ENCODE measurements at regions not wholly inside any gene's neighbourhood (a gene's known extent, or its start where the extent isn't known, plus 50 kb on each side); places are given as distances from the start of the nearest gene placed in this dataset.
A peak's percentile ranks its signal among the peaks of the same experiment; 100 is the strongest.
"Not testable (repeated sequence)": the region's sequence is repeated elsewhere in the genome, so short reads cannot be mapped to it uniquely, and the experiment has no call there.

DNA sequence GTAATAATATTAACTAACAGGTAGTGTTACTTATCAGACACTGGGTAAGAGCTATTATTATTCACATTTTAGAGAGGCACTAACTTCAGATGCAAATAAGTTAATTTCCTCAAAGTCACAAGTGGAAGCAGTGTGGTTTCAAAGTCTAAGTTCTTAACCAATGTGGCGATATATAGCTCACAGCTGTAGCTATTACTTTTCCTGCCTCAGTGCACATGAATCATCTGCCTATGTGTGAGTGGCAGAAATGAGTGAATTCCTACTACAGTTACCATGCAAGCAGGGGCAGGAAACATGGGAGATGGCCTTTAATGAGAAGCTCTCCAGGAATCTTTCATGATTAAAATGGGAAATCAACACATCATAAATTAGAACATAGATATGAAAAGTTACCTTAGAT lies 126.2 kb upstream of the EYA4 start:
- no peak for DNase-seq (ENCODE audit: low spot score)

DNA sequence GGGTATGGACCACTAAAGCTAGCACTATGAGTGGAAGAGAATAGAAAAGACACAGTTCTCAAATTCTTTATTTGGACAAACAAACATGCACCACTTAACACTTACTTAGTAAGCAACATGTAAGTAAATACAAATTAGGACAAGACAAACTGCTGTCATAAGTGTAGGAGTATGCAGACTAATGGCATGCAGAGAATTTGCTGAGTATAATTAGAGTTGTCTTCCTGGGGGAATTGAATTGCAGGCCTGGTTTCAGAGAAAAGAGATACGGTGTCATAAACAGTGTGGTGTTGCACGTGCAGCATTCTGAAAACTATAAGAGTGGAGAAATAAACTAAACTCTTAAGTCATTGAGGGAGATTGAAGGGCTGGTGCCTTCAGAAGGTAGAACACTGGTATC lies 125.2 kb upstream of the EYA4 start:
- DNase-seq (ENCODE audit: low spot score): no peak

DNA sequence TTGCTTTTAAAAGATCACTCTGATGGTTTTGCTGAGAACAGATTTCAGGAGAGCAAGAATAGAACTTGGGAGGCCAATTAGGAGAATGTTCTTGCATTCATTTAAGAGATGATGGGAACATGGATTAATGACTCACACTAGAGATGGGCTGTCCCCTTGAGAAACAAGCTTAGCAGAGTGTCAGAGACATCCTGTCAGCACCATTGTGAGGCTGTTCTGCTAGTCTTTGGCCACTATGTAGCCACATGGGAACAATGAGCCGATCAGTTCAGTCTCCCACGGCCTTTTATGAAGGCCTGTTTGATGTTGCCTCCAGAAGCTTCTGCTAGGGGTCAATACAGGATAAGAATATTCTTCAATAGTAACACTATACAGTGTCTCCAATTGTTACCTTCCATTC lies 113.0 kb upstream of the EYA4 start:
- no peak for DNase-seq (ENCODE audit: low spot score)

DNA sequence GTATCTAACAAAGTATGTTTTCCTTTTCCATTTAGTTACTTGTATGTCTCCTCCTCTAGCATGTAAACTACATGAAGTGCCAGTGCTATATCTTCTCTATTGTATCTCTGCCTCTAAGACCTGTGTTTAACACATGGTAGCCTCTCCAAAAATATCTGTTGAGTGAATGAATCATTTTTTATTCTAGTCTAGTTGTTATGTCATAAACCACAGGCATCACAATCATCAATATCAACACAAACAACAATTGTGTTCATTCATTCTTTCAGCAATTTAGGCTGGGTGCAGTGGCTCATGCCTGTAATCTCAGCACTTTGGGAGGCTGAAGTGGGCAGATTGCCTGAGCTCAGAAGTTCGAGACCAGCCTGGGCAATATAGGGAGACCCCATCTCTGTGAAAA lies 111.6 kb upstream of the EYA4 start:
- DNase-seq (ENCODE audit: low spot score): no peak

DNA sequence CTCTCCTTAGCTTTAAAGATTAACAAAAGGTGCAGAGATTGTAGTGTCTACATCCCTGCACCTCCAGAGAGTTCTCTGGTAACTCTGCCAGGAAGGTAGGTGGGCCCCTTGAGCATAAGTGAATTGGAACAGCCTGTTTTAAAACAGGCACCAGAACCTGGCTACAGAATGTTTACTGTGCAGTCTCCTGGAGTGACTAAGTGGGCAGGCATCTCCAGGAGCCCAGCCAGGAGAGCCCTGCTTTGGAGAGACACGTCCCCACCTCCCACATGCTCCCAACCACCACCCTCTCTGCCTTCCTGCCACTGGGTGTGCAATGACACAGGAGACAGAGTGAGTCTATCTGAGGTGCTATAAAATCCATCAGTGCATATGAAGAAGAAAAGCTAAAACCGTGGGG lies 110.3 kb upstream of the EYA4 start:
- DNase-seq (ENCODE audit: low spot score): peak; percentile 6

DNA sequence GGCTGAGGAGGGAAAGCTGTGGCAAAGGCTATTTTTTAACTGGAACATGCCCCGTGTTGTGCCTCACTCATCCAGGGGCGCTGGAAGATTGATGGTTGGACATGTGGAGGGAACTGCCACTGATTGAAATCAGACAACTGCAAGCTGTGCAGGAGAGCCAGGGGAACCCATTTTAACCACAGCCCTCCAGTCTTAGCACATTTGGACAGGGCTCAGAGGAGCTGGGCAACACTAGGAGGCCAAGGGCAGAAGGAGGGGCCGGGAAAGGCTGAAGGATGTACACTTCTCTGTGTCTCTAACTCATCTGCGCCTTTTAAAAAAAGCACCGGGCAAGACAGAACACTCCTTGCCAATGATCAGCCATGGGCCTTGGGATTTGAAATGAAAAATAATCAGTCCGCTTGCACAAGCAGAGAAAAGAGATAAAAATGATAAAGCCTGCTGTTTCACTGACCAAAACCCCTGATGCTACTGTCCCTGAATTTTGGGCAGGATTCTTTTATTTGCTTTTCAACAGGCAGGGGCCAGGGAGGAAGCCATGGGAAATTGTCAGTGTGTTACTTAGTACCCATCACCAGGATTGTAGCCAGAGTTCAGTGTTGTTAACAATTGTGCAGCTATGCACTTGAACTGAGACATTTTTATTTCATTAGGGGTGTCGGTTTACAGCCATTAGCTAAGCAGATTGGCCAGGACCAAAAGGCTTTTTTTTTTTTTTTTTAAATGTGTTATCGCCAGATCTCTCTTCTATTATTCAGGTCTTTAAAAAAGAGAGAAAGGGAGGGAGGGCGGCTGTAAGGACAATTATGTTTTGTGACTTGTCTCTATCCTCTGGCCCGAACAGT lies 109.3 kb upstream of the EYA4 start:
- DNase-seq (ENCODE audit: low spot score): no peak

DNA sequence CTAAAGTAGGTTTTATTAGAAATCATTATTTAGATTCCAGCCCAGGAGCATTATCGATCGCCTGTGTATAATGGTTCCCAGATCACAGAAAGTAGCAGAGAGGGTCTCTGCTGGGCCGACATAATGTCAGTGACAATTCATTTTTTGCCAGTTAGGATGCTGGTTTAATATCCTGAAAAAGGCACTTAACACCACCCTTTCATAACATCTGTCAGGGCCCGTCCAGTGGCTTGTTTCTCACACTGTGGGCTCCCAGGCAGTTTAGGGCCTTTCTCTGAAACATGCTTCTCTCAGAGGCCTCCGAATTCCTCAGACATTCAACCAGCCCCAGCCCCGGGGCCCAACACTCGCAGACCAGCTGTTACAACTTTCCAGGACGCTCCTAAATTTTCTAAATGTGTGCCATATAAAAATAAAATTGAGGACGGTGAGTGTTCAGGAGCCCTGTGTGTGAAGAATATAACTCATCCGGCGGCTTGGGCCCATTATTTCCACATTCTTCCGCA lies 108.6 kb upstream of the EYA4 start:
- no peak for DNase-seq (ENCODE audit: low spot score)

DNA sequence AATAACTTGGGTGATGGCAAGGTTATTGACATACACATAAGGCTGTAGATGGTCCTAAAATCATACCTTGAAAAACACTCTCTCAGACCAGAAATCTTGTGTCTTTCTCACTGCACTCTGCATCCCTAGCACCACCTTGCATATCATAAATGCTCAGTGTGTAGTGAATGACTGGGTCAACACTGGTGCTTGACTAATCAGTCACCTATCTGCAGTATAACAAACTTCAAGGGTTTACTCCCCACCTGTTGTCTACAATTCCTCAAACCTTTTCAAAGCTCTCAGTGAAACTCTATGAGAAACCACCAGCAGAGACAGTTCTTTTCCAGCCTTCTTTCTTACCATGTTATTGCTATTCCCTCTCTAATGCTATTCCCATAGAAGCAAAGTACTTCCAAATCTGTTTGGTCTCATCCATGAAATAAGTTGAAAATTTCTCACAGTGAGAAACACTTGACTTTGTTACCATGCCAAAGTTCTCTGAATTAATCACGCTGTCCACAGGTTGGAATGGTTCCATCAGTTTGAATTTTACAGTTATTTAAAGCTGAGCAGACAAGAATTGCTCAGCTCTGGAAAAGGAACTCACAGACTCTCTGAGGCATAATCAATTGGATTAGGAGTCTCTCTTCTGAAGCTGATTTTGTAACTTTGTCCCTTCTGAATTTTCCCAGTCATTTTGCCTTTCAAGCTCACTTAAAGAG lies 104.8 kb upstream of the EYA4 start:
- DNase-seq (ENCODE audit: low spot score): no peak

DNA sequence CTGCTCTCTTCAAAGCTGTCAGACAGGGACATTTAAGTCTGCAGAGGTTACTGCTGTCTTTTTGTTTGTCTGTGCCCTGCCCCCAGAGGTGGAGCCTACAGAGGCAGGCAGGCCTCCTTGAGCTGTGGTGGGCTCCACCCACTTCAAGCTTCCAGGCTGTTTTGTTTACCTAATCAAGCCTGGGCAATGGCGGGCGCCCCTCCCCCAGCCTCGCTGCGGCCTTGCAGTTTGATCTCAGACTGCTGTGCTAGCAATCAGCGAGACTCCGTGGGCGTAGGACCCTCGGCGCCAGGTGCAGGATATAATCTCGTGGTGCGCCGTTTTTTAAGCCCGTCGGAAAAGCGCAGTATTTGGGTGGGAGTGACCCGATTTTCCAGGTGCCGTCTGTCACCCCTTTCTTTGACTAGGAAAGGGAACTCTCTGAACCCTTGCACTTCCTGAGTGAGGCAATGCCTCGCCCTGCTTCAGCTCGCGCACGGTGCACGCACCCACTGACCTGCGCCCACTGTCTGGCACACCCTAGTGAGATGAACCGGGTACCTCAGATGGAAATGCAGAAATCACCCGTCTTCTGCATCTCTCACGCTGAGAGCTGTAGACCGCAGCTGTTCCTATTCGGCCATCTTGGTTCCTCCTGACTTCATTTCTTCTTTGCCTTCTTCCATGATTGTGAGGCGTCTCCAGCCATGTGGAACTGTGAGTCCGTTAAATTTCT lies 93.5 kb upstream of the EYA4 start:
- DNase-seq (ENCODE audit: low spot score): not testable (repeated sequence)

DNA sequence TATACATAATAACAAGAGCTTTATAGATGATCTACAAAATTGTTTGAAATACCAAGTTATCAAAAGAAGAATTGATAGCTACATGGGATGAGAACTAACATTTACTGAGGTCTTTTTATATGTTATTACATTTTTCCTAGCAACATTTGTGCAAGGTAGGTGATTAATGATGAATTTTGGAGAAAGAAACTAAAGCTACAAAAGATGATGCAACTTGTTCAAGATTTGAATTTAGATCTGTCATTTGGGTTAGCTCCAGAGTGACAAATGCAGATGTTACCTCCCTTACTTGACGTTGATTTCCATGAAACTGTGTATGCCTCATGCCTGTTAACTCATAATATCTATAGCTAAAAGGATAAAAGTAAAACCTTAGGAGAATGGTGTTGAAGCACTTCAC lies 84.5 kb upstream of the EYA4 start:
- DNase-seq (ENCODE audit: low spot score): no peak

DNA sequence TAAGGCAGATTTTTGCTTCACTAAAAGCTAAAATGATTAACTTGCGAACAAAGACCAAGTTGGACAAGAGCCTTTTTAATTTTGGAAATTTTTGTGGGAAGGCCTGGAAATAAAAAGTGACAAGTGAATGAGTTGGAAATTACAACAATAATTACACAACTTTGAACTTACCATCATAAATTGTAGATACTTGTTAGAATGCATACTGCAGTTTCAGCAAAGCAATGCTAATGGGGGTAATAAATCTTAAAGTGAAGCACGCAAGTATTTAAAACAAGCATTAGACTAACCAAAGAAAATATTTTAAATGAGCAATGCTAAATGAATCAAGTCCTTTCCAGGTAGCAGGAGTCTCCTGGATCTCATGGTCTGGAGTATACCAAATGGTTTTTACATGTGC lies 83.2 kb upstream of the EYA4 start:
- no peak for DNase-seq (ENCODE audit: low spot score)

DNA sequence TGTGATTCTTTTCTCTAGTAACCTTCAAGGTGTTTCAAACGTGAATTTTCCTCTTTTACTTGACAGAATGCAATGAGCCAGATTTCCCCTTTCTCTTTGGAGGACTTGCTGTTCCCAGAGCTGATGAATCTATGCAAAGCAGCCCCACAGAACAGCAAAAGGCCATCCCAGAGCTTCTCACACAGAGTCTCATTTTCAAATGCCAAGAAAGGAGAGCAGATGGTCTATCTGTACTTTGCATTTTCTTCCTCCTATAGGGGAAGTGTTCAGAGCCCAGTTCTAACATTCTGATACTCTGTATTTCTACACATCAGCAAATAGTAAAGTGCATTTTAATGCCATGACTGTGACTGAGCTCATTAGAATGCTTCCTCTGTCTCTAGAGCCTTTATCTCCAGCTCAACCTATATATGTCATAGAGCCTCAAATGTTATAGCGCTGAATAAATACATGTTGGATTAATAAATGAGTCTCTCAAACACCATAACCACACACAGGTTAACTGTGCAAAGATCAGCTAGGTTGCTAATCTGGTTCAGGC lies 81.8 kb upstream of the EYA4 start:
- DNase-seq (ENCODE audit: low spot score): no peak

DNA sequence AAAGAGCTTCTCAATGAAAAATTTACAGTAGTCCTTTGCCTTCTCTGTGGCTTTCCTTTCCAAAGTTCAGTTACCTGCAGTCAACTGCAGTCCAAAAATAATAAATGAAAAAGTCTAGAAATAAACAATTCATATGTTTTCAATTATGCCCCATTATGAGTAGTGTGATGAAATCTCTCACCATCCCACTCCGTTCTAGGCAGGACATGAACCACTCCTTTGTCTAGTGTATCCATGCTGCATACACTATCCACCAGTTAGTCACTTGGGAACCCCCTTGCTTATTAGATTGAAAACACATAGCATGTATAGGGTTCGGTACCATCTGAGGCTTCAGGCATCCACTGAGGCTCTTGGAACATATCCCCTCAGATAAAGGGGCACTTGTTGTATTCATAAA lies 80.6 kb upstream of the EYA4 start:
- no peak for DNase-seq (ENCODE audit: low spot score)

DNA sequence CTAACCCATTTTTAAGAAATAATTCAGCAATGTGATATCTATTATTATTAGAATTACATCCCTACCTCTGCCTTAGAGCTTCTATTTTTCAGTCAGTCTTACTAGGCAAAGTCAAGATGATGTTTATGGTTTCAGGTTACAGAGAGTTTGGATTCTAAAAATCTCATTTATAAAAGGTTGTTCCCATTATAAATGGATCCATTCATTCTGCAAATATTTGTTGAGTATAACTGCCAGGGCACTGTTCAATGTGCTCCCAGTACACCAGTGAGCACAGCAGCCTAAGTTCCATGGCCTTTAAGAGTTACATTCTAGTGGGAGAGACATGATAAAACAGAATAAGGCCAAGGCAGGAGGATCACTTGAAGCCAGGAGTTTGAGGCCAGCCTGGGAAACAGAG lies 75.9 kb upstream of the EYA4 start:
- no peak for DNase-seq (ENCODE audit: low spot score)

DNA sequence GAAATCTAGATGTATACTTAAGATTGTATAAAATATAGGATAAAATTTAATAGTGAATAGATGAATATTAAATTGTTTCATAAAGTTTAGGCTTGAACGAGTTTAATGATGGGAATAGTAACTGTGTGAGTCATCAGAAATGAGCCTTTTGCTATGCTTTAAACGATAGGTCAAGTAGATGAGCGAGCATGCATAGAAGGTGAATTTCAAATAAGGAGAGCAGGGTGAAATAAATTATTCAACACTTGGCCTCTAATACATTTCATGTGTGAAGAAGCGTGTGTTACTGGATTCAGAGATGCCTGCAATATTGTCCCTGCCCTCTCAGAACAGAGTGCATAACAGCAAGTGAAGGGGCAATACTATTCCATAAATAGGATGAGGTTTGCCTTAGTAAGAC lies 74.4 kb upstream of the EYA4 start:
- DNase-seq (ENCODE audit: low spot score): no peak

DNA sequence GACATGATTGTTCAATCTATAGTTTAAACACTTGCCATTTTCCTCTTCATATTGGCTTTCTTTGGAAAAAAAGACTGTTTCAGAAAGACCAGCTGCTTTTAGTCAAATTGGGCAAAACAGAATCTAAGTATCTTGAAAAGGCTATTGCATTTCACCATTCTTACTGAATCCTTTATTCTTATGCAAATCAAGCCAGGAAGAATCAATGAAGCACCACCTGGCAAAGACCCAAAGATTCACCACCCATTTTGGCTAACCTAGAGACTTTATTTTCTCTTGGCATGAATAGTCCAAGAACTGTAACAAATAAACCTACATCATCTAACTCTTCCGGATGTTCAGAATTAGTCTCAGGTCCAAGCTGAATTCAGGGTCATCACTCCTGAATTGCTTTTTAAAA lies 71.3 kb upstream of the EYA4 start:
- no peak for DNase-seq (ENCODE audit: low spot score)

DNA sequence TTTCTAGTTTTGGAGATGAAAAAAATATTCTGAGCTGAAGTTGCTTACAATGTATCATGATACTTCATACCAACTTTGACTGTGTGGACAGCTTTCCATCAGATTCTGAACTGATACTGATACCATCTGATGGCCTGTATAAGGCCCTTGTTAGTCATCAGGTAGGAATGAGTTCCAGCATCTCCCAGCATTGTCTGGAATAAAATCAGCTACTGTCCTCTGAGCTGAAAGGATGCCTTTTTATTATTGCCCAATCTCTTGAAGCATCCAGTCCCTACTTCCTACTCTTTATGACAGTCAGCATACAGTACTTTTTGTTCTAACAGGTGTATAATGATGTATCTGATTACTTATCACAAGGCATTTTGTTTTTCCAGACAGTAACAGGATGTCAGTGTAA lies 70.6 kb upstream of the EYA4 start:
- no peak for DNase-seq (ENCODE audit: low spot score)

DNA sequence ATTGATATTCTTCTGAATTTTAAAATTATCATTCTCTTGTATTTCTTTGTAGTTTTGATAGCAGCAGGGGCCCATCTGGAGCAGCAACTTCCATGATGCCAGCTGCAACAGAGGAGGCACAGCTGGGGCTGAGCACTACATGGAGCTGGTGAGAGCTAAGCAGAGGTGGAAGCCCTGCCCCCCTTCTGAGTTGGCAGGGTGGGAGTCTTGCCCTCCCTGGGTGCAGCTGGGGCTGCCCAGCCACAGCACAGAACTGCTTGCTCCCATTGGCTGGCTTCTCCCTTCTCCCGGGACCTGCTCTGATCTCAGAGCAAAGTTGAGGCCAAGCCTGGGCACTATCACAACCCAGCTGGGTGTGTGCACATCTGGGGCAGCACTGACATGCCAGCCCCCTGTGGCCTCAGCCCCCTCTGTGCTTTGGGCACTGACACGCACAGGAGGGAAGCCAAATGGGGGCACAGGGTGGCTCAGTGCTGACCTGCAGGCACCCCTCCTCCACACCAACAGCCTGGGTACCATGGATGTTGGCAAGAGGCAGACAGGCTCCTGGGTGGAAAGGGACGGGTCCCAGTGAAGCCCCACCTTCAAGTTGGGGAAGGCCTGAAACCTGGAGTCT lies 69.1 kb upstream of the EYA4 start:
- DNase-seq (ENCODE audit: low spot score): no peak

DNA sequence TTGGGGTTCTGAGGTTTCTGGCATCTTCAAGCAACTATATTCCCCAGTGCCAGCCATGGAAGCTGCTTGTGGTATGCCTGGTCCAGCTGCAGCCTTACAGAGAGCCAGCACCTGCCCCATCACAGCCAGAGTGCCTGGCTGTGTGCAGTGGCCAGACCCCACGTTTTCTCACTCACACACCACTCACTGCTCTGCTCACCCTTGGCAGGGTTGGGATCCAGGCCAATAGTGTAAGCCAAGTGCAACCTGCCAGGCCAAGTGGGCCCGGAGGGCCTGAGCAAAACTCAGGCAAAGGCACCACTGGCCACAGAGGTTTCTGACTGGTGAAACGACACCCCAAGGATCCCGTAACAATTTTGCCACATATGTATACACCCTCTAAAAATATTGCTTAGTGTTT lies 67.9 kb upstream of the EYA4 start:
- no peak for DNase-seq (ENCODE audit: low spot score)

DNA sequence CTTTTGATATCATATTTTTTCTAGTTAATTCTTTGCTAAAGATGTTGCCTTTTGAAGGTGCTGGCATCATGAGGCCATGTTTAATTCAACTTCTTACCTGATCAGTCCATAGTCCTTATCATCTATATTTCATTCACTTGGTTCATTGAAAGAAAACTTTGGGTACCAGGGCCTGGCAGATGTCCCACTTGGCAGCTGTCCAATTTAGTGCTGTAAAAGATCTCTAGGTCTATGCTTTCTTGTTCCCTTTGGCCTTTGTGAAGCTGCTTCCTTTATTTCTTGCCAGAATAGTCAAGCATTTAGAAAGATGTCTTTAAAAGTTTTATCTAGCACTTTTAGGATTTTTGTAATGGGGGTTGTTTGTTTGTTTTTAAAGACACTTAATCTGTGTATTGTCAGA lies 61.7 kb upstream of the EYA4 start:
- DNase-seq (ENCODE audit: low spot score): no peak

DNA sequence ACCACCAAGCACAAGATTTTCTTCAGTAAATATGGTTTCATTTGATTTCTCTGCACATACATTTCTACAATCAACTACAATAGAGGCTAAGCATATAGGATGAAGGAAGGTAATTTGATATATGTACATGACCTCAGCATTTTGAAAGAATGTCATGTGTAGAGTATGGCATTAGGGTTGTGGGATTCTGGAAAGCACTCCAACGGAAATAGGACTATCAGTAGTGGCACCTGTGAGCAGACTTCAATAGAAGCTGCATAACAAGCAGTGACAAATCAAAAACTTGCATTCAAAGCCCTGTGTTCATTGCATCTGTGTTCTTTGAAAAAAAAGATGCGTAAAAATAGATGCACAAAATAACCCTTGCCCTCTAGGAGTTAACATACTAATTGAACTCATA lies 57.5 kb upstream of the EYA4 start:
- no peak for DNase-seq (ENCODE audit: low spot score)

DNA sequence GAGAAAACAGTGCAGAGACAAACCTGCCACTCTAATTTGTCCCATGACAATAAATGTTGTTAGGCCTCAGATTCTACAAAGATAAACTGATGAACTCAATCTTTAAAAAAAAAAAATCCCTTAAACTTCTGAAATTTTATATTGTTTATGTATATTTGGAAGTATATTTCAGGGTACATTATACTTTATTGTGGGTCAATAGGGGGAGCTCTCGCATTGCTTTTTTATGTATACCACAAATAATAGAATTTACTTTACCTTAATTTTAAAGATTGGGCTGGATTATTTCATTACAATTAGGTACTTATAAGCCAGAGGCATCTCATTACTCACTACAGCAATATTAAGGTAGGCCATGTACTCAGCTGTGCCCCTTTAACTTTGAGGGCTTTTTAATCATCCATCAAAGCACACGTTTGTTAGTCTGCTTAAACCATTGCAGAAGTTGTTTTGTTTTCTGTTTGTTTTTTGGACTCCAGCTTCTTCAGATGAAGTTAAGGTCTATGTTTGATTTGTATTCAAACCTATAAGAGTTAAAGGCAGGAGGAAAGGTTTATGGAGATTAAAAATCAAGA lies 56.3 kb upstream of the EYA4 start:
- peak; percentile 19 for DNase-seq (ENCODE audit: low spot score)
